Lower leg skin (tissue), 3 donors: ENCODE measurements at regions not wholly inside any gene's neighbourhood (a gene's known extent, or its start where the extent isn't known, plus 50 kb on each side); places are given as distances from the start of the nearest gene placed in this dataset.

Experiments
- CTCF ChIP-seq, 3 donors: fragments of 450-650 bp; IDR thresholded peaks; one replicate each; pipeline ENCODE4 v1.5.1; 2016; ENCODE audit warnings: antibody characterized with exemption in 3 of 3, mild to moderate bottlenecking in 3 of 3, moderate library complexity in 2 of 3
- POLR2A ChIP-seq, 2 donors: fragments of 450-650 bp; IDR thresholded peaks; one replicate each; pipeline ENCODE4 v1.6.1; 2016 to 2017; ENCODE audit warnings: antibody characterized with exemption in 2 of 2, mild to moderate bottlenecking in 1 of 2, moderate library complexity in 1 of 2

GRCh38 chr3:105210141-105210540, 156.6 kb upstream of the ALCAM start:
- TF ChIP-seq CTCF (IDR thresholded peaks at IDR 0.05) (no peak), POLR2A (IDR thresholded peaks at IDR 0.05) (no peak)
